ENCODE measurements at regions not wholly inside any gene's neighbourhood (a gene's known extent, or its start where the extent isn't known, plus 50 kb on each side); places are given as distances from the start of the nearest gene placed in this dataset.

GRCh38 chr4:22021106-22021505 lies 72.5 kb upstream of the KCNIP4 start:
- DNase-seq (ENCODE audit: low read depth) = no peak

- DNase-seq (ENCODE audit: low read depth) = no peak
Observed at GRCh38 chr4:22020129-22020528, 71.6 kb upstream of the KCNIP4 start.

- DNase-seq (ENCODE audit: low read depth) = no peak
Observed at GRCh38 chr4:22019676-22020075, 71.1 kb upstream of the KCNIP4 start.

GRCh38 chr4:22014222-22014741 lies 65.7 kb upstream of the KCNIP4 start:
- DNase-seq (ENCODE audit: low read depth) = no peak

GRCh38 chr4:22003878-22004277 lies 55.3 kb upstream of the KCNIP4 start:
- no peak for DNase-seq (ENCODE audit: low read depth)

All from activated T-cell treated with anti-CD3 and anti-CD28 coated beads for 1 hour (primary cell).